Duodenal mucosa (tissue), 2 donors: ENCODE measurements at regions not wholly inside any gene's neighbourhood (a gene's known extent, or its start where the extent isn't known, plus 50 kb on each side); places are given as distances from the start of the nearest gene placed in this dataset.

ENCODE experiments used
- H3K27ac ChIP-seq: one replicate; pipeline ENCODE4 v1.7.0; 2013; ENCODE audit warnings: low read depth, low read length
- H3K27me3 ChIP-seq, 2 donors: one replicate each; pipeline ENCODE4 v1.7.0; 2013; ENCODE audit warnings: low read length in 2 of 2, control low read depth in 1 of 2; ENCODE audit not compliant: insufficient read depth in 2 of 2, control insufficient read depth in 1 of 2
- H3K36me3 ChIP-seq, 2 donors: one replicate each; pipeline ENCODE4 v1.7.0; 2013; ENCODE audit warnings: low read length in 2 of 2, control low read depth in 1 of 2; ENCODE audit not compliant: insufficient read depth in 2 of 2, control insufficient read depth in 1 of 2
- H3K4me1 ChIP-seq, 2 donors: one replicate each; pipeline ENCODE4 v1.7.0; 2013; ENCODE audit warnings: low read length in 2 of 2, control low read depth in 1 of 2; ENCODE audit not compliant: insufficient read depth in 2 of 2, control insufficient read depth in 1 of 2
- H3K4me3 ChIP-seq, 2 donors: one replicate each; pipeline ENCODE4 v1.7.0; 2013; ENCODE audit warnings: low read length in 2 of 2, low read depth in 1 of 2
- H3K9ac ChIP-seq, 2 donors: one replicate each; pipeline ENCODE4 v1.7.0; 2013; ENCODE audit warnings: low read length in 2 of 2, low read depth in 1 of 2
- H3K9me3 ChIP-seq, 2 donors: one replicate each; pipeline ENCODE4 v1.7.0; 2013; ENCODE audit warnings: low read length in 2 of 2, control low read depth in 1 of 2; ENCODE audit not compliant: control insufficient read depth in 1 of 2

GRCh38 chr1:90144820-90145219 is 149.9 kb downstream of the ZNF326 start:
- no peaks in the 10 kb centered on the region for H3K4me1 ChIP-seq
- no peaks in the 10 kb centered on the region for H3K36me3 ChIP-seq
- no peaks in the 10 kb centered on the region for H3K27me3 ChIP-seq
- no peaks in the 10 kb centered on the region for H3K9me3 ChIP-seq
- H3K9ac ChIP-seq, result no peak overlapping the region
- H3K4me3 ChIP-seq, result no peak overlapping the region
- no peak overlapping the region for H3K27ac ChIP-seq

GRCh38 chr1:90143591-90143990 is 148.7 kb downstream of the ZNF326 start:
- Histone ChIP-seq H3K9ac (no peak overlapping the region), H3K4me1 (no peaks in the 10 kb centered on the region), H3K27ac (no peak overlapping the region)

GRCh38 chr1:90142697-90143096 is 147.8 kb downstream of the ZNF326 start:
- no peak overlapping the region for H3K27ac ChIP-seq
- no peak overlapping the region for H3K4me3 ChIP-seq
- H3K9me3 ChIP-seq, result peaks cover 0 to 2% of the 10 kb centered on the region in 2 donors
- H3K9ac ChIP-seq, result no peak overlapping the region
- no peaks in the 10 kb centered on the region for H3K36me3 ChIP-seq
- no peaks in the 10 kb centered on the region for H3K4me1 ChIP-seq
- no peaks in the 10 kb centered on the region for H3K27me3 ChIP-seq

More at GRCh38 chr1:90143591-90143990, 148.7 kb downstream of the ZNF326 start:
- H3K9me3 ChIP-seq, result peaks cover 0 to 2% of the 10 kb centered on the region in 2 donors
- no peak overlapping the region for H3K4me3 ChIP-seq
- H3K27me3 ChIP-seq, result no peaks in the 10 kb centered on the region
- no peaks in the 10 kb centered on the region for H3K36me3 ChIP-seq

GRCh38 chr1:90139837-90140236 is 144.9 kb downstream of the ZNF326 start:
- peaks cover 0 to 2% of the 10 kb centered on the region in 2 donors for H3K9me3 ChIP-seq

GRCh38 chr1:90135286-90135685 is 140.4 kb downstream of the ZNF326 start:
- H3K9ac ChIP-seq, result no peak overlapping the region
- no peaks in the 10 kb centered on the region for H3K27me3 ChIP-seq
- no peak overlapping the region for H3K4me3 ChIP-seq
- H3K27ac ChIP-seq, result no peak overlapping the region
- H3K4me1 ChIP-seq, result no peaks in the 10 kb centered on the region
- H3K36me3 ChIP-seq, result no peaks in the 10 kb centered on the region
- H3K9me3 ChIP-seq, result peaks cover 0 to 2% of the 10 kb centered on the region in 2 donors

More at GRCh38 chr1:90139837-90140236, 144.9 kb downstream of the ZNF326 start:
- Histone ChIP-seq H3K4me3 (no peak overlapping the region), H3K27ac (no peak overlapping the region), H3K36me3 (no peaks in the 10 kb centered on the region), H3K9ac (no peak overlapping the region), H3K4me1 (no peaks in the 10 kb centered on the region), H3K27me3 (no peaks in the 10 kb centered on the region)

- Histone ChIP-seq H3K4me3 (no peak overlapping the region), H3K9me3 (peaks cover 0 to 2% of the 10 kb centered on the region in 2 donors), H3K4me1 (no peaks in the 10 kb centered on the region), H3K27me3 (no peaks in the 10 kb centered on the region), H3K36me3 (no peaks in the 10 kb centered on the region), H3K27ac (no peak overlapping the region), H3K9ac (no peak overlapping the region)
Observed at GRCh38 chr1:90134175-90134955, 139.5 kb downstream of the ZNF326 start.

GRCh38 chr1:90133133-90133532 is 138.2 kb downstream of the ZNF326 start:
- no peak overlapping the region for H3K27ac ChIP-seq
- H3K27me3 ChIP-seq, result no peaks in the 10 kb centered on the region
- no peak overlapping the region for H3K4me3 ChIP-seq
- H3K9ac ChIP-seq, result no peak overlapping the region
- H3K4me1 ChIP-seq, result no peaks in the 10 kb centered on the region
- H3K36me3 ChIP-seq, result no peaks in the 10 kb centered on the region
- no peaks in the 10 kb centered on the region for H3K9me3 ChIP-seq

- no peaks in the 10 kb centered on the region for H3K36me3 ChIP-seq
- no peak overlapping the region for H3K9ac ChIP-seq
- no peaks in the 10 kb centered on the region for H3K4me1 ChIP-seq
- H3K27ac ChIP-seq, result no peak overlapping the region
- H3K9me3 ChIP-seq, result no peaks in the 10 kb centered on the region
- H3K4me3 ChIP-seq, result no peak overlapping the region
- no peaks in the 10 kb centered on the region for H3K27me3 ChIP-seq
Observed at GRCh38 chr1:90132306-90132705, 137.4 kb downstream of the ZNF326 start.

GRCh38 chr1:90127288-90127953 is 132.5 kb downstream of the ZNF326 start:
- Histone ChIP-seq H3K27me3 (no peaks in the 10 kb centered on the region), H3K9me3 (no peaks in the 10 kb centered on the region), H3K27ac (no peak overlapping the region), H3K4me1 (no peaks in the 10 kb centered on the region), H3K36me3 (no peaks in the 10 kb centered on the region), H3K4me3 (no peak overlapping the region), H3K9ac (no peak overlapping the region)

GRCh38 chr1:90126834-90127233 is 131.9 kb downstream of the ZNF326 start:
- Histone ChIP-seq H3K9me3 (no peaks in the 10 kb centered on the region), H3K27me3 (no peaks in the 10 kb centered on the region), H3K4me1 (no peaks in the 10 kb centered on the region), H3K27ac (no peak overlapping the region), H3K9ac (no peak overlapping the region), H3K36me3 (no peaks in the 10 kb centered on the region), H3K4me3 (no peak overlapping the region)
